Gastroesophageal sphincter (tissue), 4 donors: ENCODE measurements at regions not wholly inside any gene's neighbourhood (a gene's known extent, or its start where the extent isn't known, plus 50 kb on each side); places are given as distances from the start of the nearest gene placed in this dataset.

Source experiments
- ATAC-seq: fragments of 150-250 bp; one replicate; pipeline ENCODE4 v1.9.1; 2016; ENCODE audit warnings: mild to moderate bottlenecking, moderate library complexity
- H3K27ac ChIP-seq, 4 donors: fragments of 200-600 bp; sonication (generic) in 3 of 4; 1 replicate in 3 of 4; 2 replicates in 1 of 4; pipeline ENCODE4 v1.5.1; 2016 to 2019
- H3K27me3 ChIP-seq: fragments of 200-600 bp; sonication (generic); one replicate; pipeline ENCODE4 v1.5.1; 2019
- H3K36me3 ChIP-seq, 2 donors: fragments of 200-600 bp; sonication (generic); one replicate each; pipeline ENCODE4 v1.5.1; 2019; ENCODE audit warnings: control low read depth in 1 of 2
- H3K4me1 ChIP-seq, 3 donors: fragments of 200-600 bp; sonication (generic); 1 replicate in 2 of 3; 2 replicates in 1 of 3; pipeline ENCODE4 v1.5.1; 2016 to 2019; ENCODE audit warnings: control low read depth in 2 of 3
- H3K4me3 ChIP-seq, 2 donors: fragments of 200-600 bp; sonication (generic); one replicate each; pipeline ENCODE4 v1.5.1; 2019; ENCODE audit warnings: mild to moderate bottlenecking in 1 of 2, moderate library complexity in 1 of 2
- H3K9me3 ChIP-seq, 3 donors: fragments of 200-600 bp; sonication (generic); one replicate each; pipeline ENCODE4 v1.5.1; 2017 to 2019; ENCODE audit warnings: control low read depth in 2 of 3
- EP300 ChIP-seq: sonication (generic); formaldehyde crosslinking; IDR thresholded peaks from one replicate; pipeline ENCODE4 v1.6.1; 2017; ENCODE audit warnings: antibody characterized with exemption, mild to moderate bottlenecking
- POLR2A ChIP-seq, 2 donors: fragments of 450-650 bp; IDR thresholded peaks; one replicate each; pipeline ENCODE4 v1.6.1; 2017; ENCODE audit warnings: antibody characterized with exemption in 2 of 2, mild to moderate bottlenecking in 2 of 2, moderate library complexity in 1 of 2
- POLR2AphosphoS5 ChIP-seq: sonication (generic); formaldehyde crosslinking; IDR thresholded peaks from one replicate; pipeline ENCODE4 v1.6.1; 2017; ENCODE audit warnings: antibody characterized with exemption
- WGBS, 2 donors: methylation state at CpG; one replicate each; pipeline ENCODE4 v1.1.5; 2018; ENCODE audit warnings: low coverage in 1 of 2; 5-methylcytosine and 5-hydroxymethylcytosine counted together
- TF ChIP-seq, protein P1 (sequence below), 4 experiments: fragments of 200-600 bp in 2 of 4; fragments of 450-650 bp in 2 of 4; sonication (generic) in 1 of 4; IDR thresholded peaks; one replicate each; pipeline ENCODE4 v1.5.1; 2017 to 2019; ENCODE audit warnings: antibody characterized with exemption in 4 of 4, mild to moderate bottlenecking in 2 of 4, moderate library complexity in 2 of 4

DNA sequence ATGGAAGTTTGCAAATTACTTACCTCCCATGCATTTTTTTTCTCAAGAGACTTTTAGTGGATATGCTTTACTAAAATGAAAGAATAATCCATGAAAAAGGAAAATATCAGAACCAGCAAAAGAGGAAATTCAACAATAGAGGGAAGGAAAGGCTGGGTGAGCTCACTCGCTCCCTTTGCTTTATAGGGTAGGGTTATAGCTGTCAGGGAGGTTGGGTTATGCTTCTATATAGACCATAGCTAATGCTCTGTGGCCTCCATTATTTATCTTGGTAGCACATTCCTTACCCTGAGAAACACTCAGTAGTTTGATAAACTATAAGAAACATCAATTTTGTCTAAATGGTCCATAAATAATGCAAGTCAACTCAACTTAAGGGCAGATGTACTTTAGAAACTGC, 215.9 kb upstream of the FAR2 start:
- WGBS, 2 donors, result 86 to 92% methylated on average over 1 of the region's 1 CpG
- Histone ChIP-seq H3K27me3 (no peaks in the 10 kb centered on the region), H3K4me3 (no peak overlapping the region), H3K9me3 (no peaks in the 10 kb centered on the region), H3K36me3 (no peaks in the 10 kb centered on the region), H3K27ac (no peak overlapping the region), H3K4me1 (no peaks in the 10 kb centered on the region)
- TF ChIP-seq POLR2A (IDR thresholded peaks at IDR 0.05) (no peak), POLR2AphosphoS5 (no peak)
- TF ChIP-seq, protein P1, sequence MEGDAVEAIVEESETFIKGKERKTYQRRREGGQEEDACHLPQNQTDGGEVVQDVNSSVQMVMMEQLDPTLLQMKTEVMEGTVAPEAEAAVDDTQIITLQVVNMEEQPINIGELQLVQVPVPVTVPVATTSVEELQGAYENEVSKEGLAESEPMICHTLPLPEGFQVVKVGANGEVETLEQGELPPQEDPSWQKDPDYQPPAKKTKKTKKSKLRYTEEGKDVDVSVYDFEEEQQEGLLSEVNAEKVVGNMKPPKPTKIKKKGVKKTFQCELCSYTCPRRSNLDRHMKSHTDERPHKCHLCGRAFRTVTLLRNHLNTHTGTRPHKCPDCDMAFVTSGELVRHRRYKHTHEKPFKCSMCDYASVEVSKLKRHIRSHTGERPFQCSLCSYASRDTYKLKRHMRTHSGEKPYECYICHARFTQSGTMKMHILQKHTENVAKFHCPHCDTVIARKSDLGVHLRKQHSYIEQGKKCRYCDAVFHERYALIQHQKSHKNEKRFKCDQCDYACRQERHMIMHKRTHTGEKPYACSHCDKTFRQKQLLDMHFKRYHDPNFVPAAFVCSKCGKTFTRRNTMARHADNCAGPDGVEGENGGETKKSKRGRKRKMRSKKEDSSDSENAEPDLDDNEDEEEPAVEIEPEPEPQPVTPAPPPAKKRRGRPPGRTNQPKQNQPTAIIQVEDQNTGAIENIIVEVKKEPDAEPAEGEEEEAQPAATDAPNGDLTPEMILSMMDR (IDR thresholded peaks at IDR 0.05), result no peak
- no peak for ATAC-seq

DNA sequence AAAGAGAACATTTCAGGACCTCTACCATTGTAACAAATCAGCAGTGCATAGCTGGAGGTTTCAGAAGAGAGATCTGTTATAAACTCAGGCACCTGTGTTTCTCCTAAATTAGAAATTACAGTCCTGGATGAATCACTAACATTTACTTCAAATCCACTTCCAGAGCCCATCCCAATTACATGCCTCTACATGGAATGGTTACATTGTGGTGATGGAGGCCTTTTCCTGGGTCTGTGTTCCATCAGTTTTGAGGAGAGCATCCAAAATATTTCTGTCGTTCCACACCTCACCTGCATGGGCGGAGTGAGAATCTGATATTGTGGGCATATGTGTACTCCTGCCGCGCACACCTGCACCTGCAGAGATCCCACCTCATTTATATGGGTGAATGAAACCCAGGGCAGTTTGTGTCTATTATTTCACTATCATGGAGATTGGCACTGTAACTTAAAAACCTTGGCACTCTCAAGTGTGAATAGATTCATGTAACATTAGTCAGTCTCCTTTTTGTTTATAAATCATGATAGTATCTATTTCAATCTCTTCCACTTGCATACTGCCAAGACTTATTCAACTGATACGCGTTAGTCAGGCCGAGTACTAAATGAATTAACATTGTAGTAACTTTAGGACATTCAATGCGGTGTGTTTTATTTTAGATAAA, 215.1 kb upstream of the FAR2 start:
- Histone ChIP-seq H3K4me1 (no peaks in the 10 kb centered on the region), H3K36me3 (no peaks in the 10 kb centered on the region), H3K9me3 (no peaks in the 10 kb centered on the region), H3K27ac (no peak overlapping the region), H3K4me3 (no peak overlapping the region), H3K27me3 (no peaks in the 10 kb centered on the region)
- no peak for ATAC-seq
- 49 to 56% methylated on average over 6 to 8 of the region's 8 CpGs for WGBS, 2 donors
- TF ChIP-seq, protein P1 (IDR thresholded peaks at IDR 0.05), result no peak
- TF ChIP-seq POLR2AphosphoS5 (no peak), POLR2A (IDR thresholded peaks at IDR 0.05) (no peak), EP300 (no peak)

DNA sequence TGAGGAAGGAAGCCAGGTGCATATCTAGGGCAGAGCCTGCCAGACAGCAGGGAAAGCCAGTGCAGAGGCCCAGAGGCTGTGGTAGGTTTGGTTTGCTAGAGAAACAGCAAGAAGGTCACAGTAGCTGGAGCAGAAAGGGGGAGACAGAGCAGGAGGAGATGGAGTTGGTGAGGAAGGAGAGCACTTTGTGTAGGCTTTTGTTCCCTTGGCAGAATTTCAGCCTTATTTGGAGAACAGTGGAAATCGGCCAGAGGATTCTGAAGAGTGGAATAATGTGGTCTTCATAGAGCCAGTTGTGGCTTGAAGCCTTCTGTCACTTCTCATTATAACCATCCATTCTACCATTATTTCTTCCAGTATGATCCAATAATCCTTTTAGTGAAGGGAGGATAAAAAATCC, 212.9 kb upstream of the FAR2 start:
- Histone ChIP-seq H3K4me1 (no peaks in the 10 kb centered on the region), H3K9me3 (no peaks in the 10 kb centered on the region), H3K4me3 (no peak overlapping the region), H3K27ac (no peak overlapping the region), H3K27me3 (no peaks in the 10 kb centered on the region), H3K36me3 (no peaks in the 10 kb centered on the region)
- no peak for TF ChIP-seq POLR2A (IDR thresholded peaks at IDR 0.05)
- no peak for TF ChIP-seq POLR2AphosphoS5
- TF ChIP-seq, protein P1 (IDR thresholded peaks at IDR 0.05), result no peak
- TF ChIP-seq EP300, result no peak
- ATAC-seq, result no peak
- WGBS, 2 donors, result 31 to 43% methylated on average over 1 of the region's 1 CpG

DNA sequence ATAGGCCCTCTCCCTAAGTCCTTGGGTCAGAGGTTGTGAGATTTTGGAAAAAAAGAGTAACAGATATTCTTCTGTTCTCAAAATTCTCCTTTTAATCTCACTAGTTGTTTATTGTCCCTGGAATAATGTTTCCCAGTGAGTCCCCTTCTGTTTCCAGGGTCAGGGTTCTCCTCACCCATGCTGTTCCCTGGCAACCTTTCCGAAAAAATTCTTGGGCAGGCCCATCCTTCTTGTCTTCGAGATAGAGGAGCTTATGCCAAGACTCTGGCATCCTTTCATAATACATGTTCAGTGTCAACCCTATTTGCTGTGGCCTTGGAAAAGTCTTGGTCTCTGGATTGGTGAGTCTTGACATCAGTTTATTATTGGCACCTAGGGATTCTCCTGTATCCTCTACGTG, 212.4 kb upstream of the FAR2 start:
- no peak overlapping the region for H3K4me3 ChIP-seq
- H3K9me3 ChIP-seq, result no peaks in the 10 kb centered on the region
- WGBS, 2 donors, result 28 to 62% methylated on average over 2 of the region's 3 CpGs
- no peak overlapping the region for H3K27ac ChIP-seq
- H3K4me1 ChIP-seq, result no peaks in the 10 kb centered on the region
- no peaks in the 10 kb centered on the region for H3K36me3 ChIP-seq
- TF ChIP-seq, protein P1 (IDR thresholded peaks at IDR 0.05), result no peak
- TF ChIP-seq POLR2AphosphoS5, result no peak
- TF ChIP-seq EP300, result no peak
- no peak for TF ChIP-seq POLR2A (IDR thresholded peaks at IDR 0.05)
- H3K27me3 ChIP-seq, result no peaks in the 10 kb centered on the region
- no peak for ATAC-seq

DNA sequence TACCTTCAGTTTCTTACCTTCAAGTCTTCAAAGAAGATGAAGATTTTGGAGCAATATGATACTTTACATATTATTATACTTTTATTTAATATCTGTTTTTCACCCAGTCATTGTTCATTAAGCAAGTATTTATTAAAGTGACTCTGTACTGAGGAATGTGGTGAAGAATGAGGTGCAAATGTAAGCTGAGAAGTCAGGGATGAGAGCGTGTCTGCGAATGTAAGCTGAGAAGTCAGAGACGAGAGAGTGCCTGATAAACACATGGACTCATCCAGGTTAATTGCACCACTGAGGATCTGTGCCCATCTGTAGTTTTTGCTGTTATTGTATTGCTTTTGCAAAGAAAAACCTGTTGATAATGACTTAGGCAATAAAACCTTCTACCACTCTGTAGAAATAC, 211.9 kb upstream of the FAR2 start:
- H3K4me3 ChIP-seq, result no peak overlapping the region
- H3K27ac ChIP-seq, result no peak overlapping the region
- no peak for ATAC-seq
- TF ChIP-seq EP300 (no peak), POLR2AphosphoS5 (no peak)
- 22 to 38% methylated on average over 3 of the region's 3 CpGs for WGBS, 2 donors
- H3K27me3 ChIP-seq, result no peaks in the 10 kb centered on the region
- H3K4me1 ChIP-seq, result no peaks in the 10 kb centered on the region
- H3K36me3 ChIP-seq, result no peaks in the 10 kb centered on the region
- no peaks in the 10 kb centered on the region for H3K9me3 ChIP-seq
